ENCODE measurements at regions not wholly inside any gene's neighbourhood (a gene's known extent, or its start where the extent isn't known, plus 50 kb on each side); places are given as distances from the start of the nearest gene placed in this dataset.
"Not testable (repeated sequence)": the region's sequence is repeated elsewhere in the genome, so short reads cannot be mapped to it uniquely, and the experiment has no call there.

- in situ Hi-C loops (cut with MboI; ENCODE audit: low sequenced_read_pairs in 4 of 4) (no loop called here), intact Hi-C loops (cut with DNase I; ENCODE audit: low total_unique reads) (no loop called here)
- TF ChIP-seq CTCF (IDR thresholded peaks at IDR 0.05 in 4 of 5, conservative IDR thresholded peaks at IDR 0.05 in 1 of 5) (no peak), POLR2A (IDR thresholded peaks at IDR 0.05) (no peak)
- Histone ChIP-seq H3K27ac (no peak overlapping the region), H3K36me3 (no peaks in the 10 kb centered on the region), H3K27me3 (no peaks in the 10 kb centered on the region), H3K9me3 (no peaks in the 10 kb centered on the region), H3K4me3 (no peak overlapping the region), H3K4me1 (no peaks in the 10 kb centered on the region)
- ATAC-seq: no peak
- no peak for DNase-seq
Observed at GRCh38 chr7:49706106-49706505, 67.3 kb upstream of the VWC2 start.

DNA sequence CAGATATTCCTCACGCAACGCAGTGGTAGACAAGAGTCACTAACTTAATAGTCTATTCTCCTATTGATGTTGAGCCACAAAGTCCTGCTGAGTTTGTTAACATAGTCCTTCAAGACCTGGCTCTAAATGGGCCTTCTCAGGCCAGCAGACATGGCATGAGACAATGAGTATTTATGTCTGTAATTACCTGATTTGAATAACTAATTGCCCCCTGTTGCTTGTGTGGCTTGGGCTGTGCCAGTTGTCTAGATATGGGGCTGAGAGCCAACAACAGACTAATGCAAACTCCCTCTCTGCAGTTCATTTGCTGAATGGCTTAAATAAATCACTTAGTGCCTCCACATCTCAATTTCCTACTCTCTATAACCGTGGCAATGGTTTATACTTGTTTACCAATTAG, 65.5 kb upstream of the VWC2 start:
- Histone ChIP-seq H3K36me3 (no peaks in the 10 kb centered on the region), H3K4me1 (no peaks in the 10 kb centered on the region), H3K9me3 (no peaks in the 10 kb centered on the region), H3K27ac (no peak overlapping the region), H3K27me3 (no peaks in the 10 kb centered on the region), H3K4me3 (no peak overlapping the region)
- intact Hi-C loops (cut with DNase I; ENCODE audit: low total_unique reads) (no loop called here), in situ Hi-C loops (cut with MboI; ENCODE audit: low sequenced_read_pairs in 4 of 4) (no loop called here)
- TF ChIP-seq CTCF (IDR thresholded peaks at IDR 0.05 in 4 of 5, conservative IDR thresholded peaks at IDR 0.05 in 1 of 5) (no peak), POLR2A (IDR thresholded peaks at IDR 0.05) (no peak)
- DNase-seq (no peak), ATAC-seq (no peak)

DNA sequence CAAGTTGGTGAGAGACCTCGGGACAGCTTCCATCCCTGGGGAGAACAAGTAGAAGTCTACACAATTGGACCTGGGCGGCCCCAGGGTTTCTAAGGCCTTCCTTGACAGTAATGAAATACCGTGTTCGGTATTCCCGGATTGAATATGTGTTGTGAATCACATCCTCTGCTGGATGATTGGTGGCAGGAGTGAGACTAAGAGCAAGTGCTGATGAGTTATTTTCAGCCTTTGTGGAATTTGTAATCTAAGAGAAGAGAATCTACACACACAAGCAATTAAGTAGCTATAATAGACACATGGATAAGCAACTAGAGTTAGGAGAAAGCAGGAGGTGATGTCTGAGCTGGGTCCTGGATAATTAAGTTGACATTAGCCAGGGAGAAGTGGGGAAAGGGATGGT, 64.8 kb upstream of the VWC2 start:
- no peak for DNase-seq
- intact Hi-C loops (cut with DNase I; ENCODE audit: low total_unique reads): no loop called here
- no peak for ATAC-seq
- no peaks in the 10 kb centered on the region for H3K4me1 ChIP-seq
- H3K4me3 ChIP-seq: no peak overlapping the region
- H3K36me3 ChIP-seq: no peaks in the 10 kb centered on the region
- no peaks in the 10 kb centered on the region for H3K27me3 ChIP-seq
- in situ Hi-C loops (cut with MboI; ENCODE audit: low sequenced_read_pairs in 4 of 4): no loop called here
- TF ChIP-seq CTCF (IDR thresholded peaks at IDR 0.05 in 4 of 5, conservative IDR thresholded peaks at IDR 0.05 in 1 of 5): no peak
- TF ChIP-seq POLR2A (IDR thresholded peaks at IDR 0.05): no peak
- H3K9me3 ChIP-seq: no peaks in the 10 kb centered on the region
- H3K27ac ChIP-seq: no peak overlapping the region

DNA sequence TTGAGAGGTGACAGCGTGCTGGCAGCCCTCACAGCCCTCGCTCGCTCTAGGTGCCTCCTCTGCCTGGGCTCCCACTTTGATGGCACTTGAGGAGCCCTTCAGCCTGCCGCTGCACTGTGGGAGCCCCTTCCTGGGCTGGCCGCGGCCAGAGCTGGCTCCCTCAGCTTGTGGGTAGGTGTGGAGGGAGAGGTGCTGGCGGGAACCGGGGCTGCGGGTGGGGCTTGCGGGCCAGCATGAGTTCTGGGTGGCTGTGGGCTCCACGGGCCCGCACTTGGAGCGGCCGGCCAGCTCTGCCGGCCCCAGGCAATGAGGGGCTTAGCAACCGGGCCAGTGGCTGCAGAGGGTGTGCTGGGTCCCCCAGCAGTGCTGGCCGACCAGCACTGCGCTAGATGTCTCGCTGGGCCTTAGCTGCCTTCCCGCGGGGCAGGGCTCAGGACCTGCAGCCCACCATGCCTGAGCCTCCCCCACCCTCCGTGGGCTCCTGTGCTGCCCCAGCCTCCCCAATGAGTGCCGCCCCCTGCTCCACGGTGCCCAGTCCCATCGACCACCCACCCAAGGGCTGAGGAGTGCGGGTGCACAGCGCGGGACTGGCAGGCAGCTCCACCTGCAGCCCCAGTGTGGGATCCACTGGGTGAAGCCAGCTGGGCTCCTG, 62.2 kb upstream of the VWC2 start:
- H3K36me3 ChIP-seq; H3K27me3 ChIP-seq; intact Hi-C loops (cut with DNase I; ENCODE audit: low total_unique reads); H3K4me1 ChIP-seq; DNase-seq; H3K9me3 ChIP-seq; in situ Hi-C loops (cut with MboI; ENCODE audit: low sequenced_read_pairs in 4 of 4); H3K27ac ChIP-seq; ATAC-seq; H3K4me3 ChIP-seq: not testable (repeated sequence)

- no peak for DNase-seq
- ATAC-seq: no peak
- H3K27me3 ChIP-seq: no peaks in the 10 kb centered on the region
- intact Hi-C loops (cut with DNase I; ENCODE audit: low total_unique reads) (no loop called here), in situ Hi-C loops (cut with MboI; ENCODE audit: low sequenced_read_pairs in 4 of 4) (no loop called here)
- H3K4me3 ChIP-seq: no peak overlapping the region
- no peaks in the 10 kb centered on the region for H3K9me3 ChIP-seq
- no peak overlapping the region for H3K27ac ChIP-seq
- no peak for TF ChIP-seq CTCF (IDR thresholded peaks at IDR 0.05 in 4 of 5, conservative IDR thresholded peaks at IDR 0.05 in 1 of 5)
- no peaks in the 10 kb centered on the region for H3K4me1 ChIP-seq
- H3K36me3 ChIP-seq: no peaks in the 10 kb centered on the region
Observed at GRCh38 chr7:49714182-49714581, 59.3 kb upstream of the VWC2 start.
